NCI-H526 (cell line): ENCODE measurements at regions not wholly inside any gene's neighbourhood (a gene's known extent, or its start where the extent isn't known, plus 50 kb on each side); places are given as distances from the start of the nearest gene placed in this dataset.
"Not testable (repeated sequence)": the region's sequence is repeated elsewhere in the genome, so short reads cannot be mapped to it uniquely, and the experiment has no call there.

ENCODE experiments used
- DNase-seq, 2 experiments: peaks; one replicate each; lab custom pipeline; 2025; lab: John Stamatoyannopoulos, UW

GRCh38 chr2:71922499-71923142, 225.0 kb downstream of the CYP26B1 start:
- DNase-seq, result no peak

DNA sequence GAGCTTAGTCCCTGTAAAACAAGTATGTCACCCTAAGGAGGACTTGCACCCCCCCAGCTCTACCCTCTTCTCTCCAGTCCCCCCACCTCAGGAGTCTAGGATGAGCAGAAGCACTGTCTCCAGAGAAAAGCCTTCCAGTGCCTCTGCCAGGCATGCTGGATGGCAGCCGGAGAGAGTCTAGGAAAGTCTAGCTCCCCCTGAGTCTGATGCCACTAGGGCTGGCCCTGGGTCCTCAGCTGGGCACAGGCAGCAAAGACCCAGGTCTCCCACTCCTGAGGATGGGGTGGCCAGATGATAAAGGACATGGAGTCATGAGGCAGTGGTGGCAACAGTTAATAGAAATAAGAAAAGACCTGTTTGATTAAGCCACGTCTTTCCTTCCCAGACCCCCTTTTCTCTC, 225.6 kb downstream of the CYP26B1 start:
- no peak for DNase-seq

GRCh38 chr2:71920819-71921218, 226.8 kb downstream of the CYP26B1 start:
- DNase-seq, result not testable (repeated sequence)

- no peak for DNase-seq
Observed at GRCh38 chr2:71919708-71920107, 228.0 kb downstream of the CYP26B1 start.

GRCh38 chr2:71910277-71910676, 237.4 kb downstream of the CYP26B1 start:
- no peak for DNase-seq

- DNase-seq, result no peak
Observed at GRCh38 chr2:71908798-71909197, 238.9 kb downstream of the CYP26B1 start.

DNA sequence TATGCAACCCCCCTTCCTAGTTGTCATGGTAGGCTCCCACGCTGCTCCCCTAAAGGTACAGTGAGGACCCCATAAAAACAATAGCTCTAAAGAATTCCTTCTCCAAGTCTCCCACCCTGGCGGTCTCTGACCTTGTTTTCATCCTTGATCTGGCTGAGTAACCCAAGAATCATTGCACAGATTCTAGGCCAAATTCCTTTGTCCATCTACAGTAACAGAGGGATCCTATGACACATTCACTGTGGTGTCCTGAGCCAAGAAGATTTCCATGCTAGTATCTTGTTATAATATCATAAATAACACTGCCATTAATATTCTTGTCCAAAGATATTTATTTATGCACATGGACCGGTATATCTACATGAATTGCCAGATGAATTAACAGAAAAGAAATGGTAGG, 240.2 kb downstream of the CYP26B1 start:
- no peak for DNase-seq

DNA sequence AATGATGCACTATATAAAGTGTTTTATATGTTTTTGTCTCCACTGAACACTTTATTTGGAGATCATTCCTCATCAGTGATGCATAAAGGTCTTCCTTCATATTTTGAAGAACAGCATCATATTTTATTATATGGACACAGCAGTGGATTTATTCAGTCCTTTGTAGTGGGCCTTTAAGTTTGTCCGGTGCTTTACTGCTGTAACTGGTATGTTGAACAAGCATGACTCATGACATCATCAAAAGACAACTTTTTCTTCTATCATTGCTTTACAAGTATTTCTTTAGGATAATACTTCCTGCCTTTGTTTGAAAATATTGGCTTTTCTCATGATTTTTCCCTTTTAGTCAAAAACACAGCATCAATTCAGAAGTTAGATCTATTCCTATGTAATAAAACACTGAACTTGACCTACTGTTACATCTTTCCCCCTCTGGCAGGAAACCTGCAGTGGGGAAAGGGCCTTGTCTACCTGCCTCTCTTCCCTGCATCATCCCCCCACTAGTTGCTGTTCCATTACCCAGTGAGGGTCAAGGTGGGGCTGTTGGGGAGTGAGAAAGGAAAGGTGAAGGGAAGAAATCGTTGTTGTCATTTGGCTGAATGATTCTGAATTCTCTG, 241.2 kb downstream of the CYP26B1 start:
- DNase-seq, result no peak

- DNase-seq, result no peak
Observed at GRCh38 chr2:71905205-71905604, 242.5 kb downstream of the CYP26B1 start.

- DNase-seq, result no peak
Observed at GRCh38 chr2:71903841-71904240, 243.8 kb downstream of the CYP26B1 start.

- no peak for DNase-seq
Observed at GRCh38 chr2:71901466-71901865, 246.2 kb downstream of the CYP26B1 start.

DNA sequence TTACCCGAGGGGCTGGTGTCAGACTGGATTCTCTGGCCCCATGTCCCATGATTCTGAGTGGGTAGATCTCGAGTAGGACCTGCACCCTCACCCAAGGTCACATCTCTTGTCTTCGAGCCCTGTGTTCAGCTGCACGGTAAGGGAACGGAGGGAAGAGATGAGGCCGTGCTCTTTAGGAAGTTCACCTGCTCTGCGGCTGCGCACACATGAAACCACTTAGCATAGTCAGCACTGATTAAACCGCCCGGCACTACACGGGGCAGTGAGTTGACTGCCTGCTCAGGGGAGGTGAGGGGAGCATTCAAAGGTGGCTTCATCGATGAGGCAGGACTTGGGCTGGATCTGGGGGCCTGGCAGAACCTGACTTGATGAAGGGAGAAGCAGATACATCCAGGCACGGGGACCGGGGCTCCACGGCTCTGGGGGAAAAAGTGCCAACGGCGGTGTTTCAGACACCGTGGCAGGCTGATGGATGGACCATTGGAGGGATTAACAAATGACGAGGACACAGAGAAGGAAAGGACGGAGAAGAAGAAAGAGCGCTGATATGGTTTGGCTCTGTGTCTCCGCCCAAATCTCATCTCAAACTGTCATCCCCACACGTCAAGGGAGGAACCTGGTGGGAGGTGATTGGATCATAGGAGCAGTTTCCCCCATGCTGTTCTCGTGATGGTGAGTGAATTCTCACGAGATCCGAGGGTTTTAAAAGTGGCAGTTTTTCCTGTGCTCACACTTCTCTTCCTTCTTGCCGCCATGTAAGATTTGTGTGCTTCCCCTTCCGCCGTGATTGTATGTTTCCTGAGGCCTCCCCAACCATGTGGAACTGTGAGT, 248.6 kb downstream of the CYP26B1 start:
- DNase-seq, result no peak

DNA sequence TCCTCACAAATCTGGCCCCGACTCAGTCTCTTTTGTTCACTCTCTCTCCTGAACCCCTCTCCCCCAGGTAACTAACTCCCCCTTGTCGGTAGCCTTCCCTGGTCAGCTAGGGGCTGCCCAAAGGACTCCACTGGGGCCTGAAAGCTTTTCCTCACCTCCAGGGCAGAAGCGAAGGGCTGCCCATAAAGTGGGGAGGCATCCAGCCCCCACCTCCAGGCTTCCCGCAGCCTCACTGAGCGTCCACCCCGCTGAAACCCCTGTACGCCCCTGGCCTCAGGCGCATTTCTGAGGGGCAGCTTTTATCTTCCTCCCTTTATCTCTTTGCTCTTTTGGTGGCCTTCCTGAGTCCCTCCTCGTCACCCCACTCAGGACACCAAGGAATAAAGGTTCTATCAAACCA, 249.3 kb downstream of the CYP26B1 start:
- no peak for DNase-seq

GRCh38 chr2:71897836-71898235, 249.8 kb downstream of the CYP26B1 start:
- no peak for DNase-seq

- DNase-seq, result no peak
Observed at GRCh38 chr2:71897137-71897480, 250.6 kb downstream of the CYP26B1 start.

GRCh38 chr2:71896385-71897136, 251.1 kb downstream of the CYP26B1 start:
- DNase-seq, result no peak

DNA sequence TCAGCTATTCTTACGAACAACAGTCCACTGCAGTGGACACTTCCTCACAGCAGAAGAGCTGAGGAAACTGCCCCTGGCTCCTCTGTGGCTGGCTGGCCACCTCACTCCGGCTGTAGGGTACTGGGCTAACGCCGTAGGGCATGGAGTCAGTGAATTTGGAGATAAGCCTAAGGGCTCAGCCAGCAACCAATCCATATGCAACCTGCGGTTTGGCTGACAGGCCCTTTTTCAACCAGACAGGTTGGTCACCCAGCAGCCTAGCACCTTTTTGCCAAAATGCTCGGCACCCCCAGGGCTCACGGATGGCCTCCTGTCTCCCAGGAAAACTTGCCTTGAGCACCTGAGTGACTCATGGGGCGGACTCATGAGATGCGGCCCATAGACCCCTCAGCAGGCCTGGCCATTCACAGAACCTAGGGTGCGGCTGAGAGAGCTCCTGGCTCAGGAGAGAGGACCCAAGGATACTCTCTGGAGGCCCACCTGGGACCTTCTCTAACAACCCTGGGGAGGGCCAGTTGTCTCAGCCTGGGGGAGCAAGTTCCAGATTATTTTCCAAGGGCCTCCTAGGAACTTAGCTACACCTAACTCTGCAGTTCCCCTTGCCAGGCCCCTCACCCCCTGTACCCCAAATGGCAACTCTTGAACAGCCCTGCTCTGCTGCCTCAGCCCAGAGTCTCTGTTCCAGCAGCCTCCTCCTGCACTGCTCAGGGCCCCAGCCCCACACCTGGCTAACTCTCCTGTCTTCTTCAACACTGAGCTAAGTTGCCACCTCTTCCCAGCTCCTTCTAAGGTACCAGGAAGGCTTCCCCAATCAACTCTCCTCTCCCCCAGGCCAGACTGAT, 252.1 kb downstream of the CYP26B1 start:
- DNase-seq, result no peak

DNA sequence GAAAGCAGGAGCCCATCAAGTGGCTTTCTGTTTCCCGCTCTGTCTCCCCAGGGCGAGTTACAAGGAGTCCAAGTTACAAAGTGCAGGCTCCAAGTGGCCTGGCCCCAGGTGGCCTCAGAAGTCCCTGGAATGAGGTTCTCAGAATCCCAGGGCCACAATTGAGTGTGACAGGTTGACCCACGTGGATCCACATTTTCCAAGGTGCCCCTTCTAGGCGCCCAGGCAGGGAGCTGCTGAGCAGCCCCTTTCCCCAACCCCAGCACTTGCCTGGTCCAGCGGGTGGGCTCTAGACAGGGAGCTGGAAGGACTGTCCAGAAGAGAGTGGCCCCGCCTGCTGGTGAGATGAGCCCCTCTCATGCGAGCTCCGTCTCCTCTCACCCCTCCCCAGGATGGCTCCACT, 253.4 kb downstream of the CYP26B1 start:
- DNase-seq, result no peak

DNA sequence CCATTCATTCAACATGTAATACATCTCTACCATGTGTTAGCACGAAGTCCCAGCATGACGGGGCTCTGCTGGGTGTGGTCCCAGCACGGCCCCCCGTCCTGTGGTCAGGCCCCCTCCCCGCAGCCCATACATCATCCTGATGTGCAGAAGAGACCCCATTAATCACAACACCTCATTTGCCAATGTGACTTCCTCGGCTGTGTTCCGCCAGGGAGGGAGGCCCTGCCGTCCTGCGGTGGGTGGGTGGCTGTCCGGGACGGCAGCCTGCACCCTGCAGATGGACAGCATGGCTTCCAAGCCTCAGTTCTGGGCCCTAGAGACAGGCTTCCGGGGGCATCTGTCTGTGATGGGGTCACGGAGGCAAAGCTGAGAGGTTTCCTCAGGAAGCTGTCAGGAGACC, 254.0 kb downstream of the CYP26B1 start:
- no peak for DNase-seq

DNA sequence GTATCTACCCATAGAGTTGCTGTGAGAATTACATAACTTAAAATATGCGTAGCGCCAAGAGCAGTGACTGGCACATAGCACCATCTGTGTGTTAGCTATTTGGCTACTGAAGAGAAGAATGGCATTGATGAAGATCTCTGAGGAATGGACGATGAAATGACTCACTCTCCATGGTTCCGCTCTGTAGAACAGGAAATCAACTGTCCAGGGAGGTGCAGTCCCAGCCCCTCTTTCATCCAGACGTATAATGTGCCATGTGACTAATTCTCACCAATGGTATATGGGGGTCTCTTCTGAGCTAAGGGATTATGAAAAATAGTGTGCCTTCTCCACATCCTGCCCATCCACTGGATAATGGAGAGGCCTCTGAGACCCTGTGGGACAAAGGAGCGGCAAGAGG, 254.8 kb downstream of the CYP26B1 start:
- DNase-seq, result no peak

GRCh38 chr2:71892423-71892730, 255.3 kb downstream of the CYP26B1 start:
- no peak for DNase-seq
